Cerebellar nuclear complex (tissue), 1 donor: ENCODE measurements at regions not wholly inside any gene's neighbourhood (a gene's known extent, or its start where the extent isn't known, plus 50 kb on each side); places are given as distances from the start of the nearest gene placed in this dataset.

Experiments
- DNase-seq, 2 experiments: peaks; one replicate each; lab custom pipeline; 2025; lab: John Stamatoyannopoulos, UW

DNA sequence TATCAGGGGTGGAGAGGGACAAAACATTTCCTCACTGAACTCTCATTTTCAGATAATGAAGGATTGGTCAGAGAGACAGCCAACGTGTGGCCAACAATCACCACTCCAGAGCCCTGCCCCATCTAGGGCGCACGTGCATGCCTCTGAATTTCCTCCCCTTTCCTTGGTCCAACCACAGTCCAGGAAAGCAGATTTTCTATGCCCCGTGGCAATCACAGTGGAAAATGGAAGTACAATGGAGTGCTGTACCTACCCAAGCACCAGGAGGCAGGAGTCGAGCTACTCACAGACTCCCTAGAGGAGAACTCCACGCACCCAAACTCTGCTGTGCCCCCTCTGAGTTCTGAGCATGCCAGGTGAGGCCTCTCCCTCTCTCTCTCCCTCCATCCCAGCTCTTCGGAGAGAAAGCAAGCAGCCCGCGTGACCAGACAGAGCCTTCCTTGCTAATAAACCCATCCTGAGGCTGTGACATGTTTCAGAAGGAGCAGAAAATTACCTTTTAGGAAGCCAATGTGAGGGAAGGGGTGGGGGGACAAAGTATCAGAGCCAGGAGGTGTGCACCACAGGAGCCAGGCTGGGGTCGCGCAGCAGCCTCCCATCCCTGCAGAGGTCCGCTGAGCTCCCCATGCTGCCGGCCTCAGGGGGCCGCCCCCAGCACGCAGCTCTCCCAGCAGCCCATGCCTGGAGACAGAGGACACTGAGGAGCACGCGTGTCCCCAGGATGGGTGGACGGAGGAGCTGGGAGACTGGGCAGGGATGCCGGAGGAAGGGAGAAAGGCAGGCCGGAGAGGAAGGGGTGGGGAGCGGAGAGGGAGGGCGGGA is 73.4 kb downstream of the PITPNM2 start:
- DNase-seq: no peak

DNA sequence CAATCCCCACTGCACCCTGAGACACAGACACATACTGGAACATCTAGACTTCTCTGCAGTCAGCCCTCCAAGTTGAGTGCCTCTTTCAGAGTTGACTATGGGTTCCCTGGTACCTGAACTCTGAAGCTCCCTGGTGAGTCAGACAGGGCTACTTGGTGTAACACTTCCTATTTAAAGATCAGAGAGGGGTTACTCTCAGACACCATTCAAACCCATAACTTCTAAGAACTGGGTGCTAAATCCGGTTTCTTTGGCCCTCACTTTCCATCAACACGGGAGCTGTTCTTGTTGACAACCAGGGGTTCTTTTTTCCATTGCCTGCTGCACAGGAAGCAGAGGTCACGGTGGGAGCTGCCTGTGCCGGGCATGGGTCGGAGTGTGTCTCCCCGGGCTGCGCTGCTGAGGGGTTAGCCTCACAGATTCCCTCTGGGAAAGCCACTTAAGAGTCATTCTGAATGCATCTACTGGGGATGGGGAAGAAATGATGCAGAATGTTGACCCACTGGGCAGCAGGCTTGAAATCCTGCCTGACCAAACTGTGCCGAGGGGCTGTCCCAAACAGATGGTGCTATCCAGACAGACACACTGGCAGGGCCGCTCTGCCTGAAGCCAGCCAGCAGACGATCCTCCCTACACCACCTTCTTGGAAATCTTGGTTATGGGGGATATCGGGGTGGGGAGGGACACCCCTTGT is 74.1 kb downstream of the PITPNM2 start:
- DNase-seq: no peak

DNA sequence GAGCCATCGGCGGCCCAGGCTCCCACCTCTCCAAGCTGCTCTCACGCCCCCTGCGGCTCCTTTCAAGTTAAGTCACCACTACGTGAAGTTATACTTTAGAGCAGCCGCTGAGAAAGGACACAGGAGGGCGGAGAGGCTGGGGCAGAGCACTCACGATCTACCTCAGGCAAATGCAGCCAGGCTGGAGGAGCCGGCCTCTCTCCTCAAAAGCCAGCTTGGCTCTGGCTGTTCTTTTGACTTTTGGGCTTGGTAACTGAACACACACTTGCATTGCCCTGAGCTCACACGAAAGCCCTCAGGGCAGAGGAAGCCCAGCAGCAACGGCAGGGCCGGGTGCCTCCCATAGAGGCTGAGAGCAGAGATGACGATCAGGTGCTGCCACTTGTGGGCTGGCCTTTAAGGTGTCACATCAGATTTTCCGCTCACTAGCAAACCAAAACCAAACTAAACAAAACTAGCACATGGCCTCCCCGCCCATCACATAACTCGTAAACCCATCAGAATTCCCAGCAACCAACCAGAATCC is 75.2 kb downstream of the PITPNM2 start:
- DNase-seq: no peak

DNA sequence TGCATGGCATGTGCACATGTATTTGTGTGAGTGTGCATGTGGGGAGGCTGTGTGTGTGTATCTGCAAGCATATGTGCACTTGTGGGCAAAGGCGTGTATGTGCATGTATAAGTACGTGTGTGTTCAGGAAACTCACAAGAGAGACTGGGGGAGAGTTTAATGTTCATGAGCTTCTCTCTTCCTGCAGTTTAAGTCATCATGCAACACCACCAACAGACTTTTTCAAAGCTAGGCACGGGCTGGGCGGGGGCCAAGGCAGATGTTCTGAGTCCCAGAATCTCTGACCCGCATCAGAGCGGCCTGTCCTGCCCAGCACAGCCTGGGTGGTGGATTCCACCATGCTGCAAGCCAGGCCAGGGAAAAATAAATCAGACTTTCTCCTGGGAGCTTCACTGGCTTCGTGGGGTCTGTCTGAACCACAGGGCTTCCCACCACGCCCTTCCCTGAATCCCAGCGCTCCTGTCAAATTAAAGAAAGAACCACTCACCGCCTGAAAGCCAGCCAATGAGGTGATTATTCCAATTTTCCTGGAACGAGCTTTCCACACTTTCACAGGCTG is 75.7 kb downstream of the PITPNM2 start:
- no peak for DNase-seq

DNA sequence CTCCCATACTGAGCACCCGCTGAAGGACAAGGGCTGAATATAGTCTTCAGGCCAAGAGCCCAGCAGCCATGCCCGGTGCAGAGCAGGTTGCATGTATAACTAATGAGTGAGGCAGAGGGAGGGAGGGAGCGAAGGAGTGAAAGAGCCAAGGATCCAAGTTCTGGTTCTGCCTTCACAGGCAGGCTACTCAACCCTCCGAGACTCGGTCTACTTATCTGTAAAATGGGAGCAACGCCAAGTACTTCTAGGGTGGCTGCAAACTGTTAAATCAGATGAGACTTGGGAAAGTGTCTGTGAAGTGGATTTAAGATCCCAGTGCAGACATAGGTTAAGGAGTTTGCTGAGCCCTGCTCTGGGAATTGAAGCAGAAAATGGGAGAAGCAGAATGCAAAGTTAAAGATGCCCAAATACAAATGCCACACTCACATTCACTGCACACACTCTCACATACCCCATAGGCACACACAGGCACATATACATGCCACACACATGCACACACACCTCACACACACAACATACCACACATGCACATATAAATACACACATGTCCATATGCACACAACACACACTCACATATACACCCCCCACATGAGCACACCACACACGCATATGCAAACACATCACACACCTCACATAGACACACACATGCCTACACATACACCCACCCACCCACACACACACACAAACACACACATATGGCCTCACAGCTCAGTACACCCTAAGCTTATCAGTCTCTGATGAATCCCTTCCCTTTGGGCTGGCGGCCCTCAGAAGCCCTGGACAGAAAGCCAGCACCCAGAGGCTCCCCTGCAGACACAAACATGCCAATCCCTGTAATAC is 76.7 kb downstream of the PITPNM2 start:
- DNase-seq: no peak

DNA sequence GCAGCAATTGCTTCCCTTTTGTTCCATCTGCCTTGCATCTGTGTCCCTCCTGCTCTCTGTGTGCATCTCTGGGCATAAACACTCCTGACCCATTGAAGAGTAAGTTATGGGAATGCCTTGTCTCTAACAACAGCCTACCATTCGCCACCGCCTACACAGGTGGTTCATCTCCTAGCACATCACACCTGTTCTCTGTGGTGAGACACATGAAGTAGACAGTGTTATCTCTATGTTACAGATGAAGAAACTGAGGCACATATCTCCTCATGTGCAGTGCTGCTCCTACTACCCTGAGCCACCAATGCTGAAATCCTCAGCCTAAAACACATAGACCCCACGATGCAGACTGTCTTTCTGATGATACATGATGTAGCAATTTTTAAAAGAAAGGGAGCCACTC is 77.6 kb downstream of the PITPNM2 start:
- no peak for DNase-seq

- DNase-seq: no peak
These were observed 79.0 kb downstream of the PITPNM2 start for GRCh38 chr12:123071857-123072256.

- DNase-seq: no peak
These were observed 79.6 kb downstream of the PITPNM2 start for GRCh38 chr12:123071099-123071800.

- no peak for DNase-seq
These were observed 80.4 kb downstream of the PITPNM2 start for GRCh38 chr12:123070267-123071081.

DNA sequence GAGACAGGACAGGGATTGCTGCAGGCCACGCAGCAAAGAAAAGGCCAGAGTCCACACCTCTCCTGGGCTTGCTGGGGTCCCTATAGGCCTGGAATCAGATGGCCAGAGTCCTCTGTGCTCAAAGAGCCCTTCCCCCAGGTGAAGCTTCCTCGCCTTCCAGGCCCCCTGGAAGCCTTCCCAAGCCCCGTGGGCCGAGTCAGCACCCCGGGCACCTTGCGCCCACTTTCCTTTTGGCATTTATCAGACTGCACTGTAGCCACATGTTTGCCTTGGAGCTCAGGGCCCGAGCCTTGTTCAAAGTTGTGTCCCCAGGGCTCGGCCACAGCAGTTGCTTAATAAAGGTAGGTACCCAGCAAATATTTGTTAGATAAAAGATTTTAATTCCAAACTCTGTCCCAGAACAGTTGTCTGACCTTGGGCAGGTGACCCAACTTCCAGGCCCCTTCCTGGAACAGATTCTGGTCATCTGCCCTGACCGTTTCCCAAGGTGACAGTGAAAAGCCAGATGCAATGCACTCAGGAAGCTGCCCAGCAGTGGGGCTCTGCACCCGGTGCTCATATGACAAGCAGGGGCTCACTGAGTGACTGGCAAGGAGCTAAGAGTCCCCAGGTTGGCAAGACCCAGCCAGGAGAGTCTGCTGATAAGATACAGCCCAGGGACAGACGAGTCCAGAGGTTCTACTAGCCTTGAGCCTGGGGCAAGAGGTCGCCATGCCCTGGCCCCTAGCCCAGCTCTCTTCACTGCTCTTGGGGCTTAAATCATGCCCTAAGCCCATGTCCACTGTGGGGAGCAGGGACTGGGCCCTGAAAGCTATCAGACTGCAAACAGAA is 81.2 kb downstream of the PITPNM2 start:
- no peak for DNase-seq

GRCh38 chr12:123067654-123068053 is 83.2 kb downstream of the PITPNM2 start:
- peak; percentile 32 for DNase-seq

GRCh38 chr12:123066384-123066710 is 84.5 kb downstream of the PITPNM2 start:
- no peak for DNase-seq

DNA sequence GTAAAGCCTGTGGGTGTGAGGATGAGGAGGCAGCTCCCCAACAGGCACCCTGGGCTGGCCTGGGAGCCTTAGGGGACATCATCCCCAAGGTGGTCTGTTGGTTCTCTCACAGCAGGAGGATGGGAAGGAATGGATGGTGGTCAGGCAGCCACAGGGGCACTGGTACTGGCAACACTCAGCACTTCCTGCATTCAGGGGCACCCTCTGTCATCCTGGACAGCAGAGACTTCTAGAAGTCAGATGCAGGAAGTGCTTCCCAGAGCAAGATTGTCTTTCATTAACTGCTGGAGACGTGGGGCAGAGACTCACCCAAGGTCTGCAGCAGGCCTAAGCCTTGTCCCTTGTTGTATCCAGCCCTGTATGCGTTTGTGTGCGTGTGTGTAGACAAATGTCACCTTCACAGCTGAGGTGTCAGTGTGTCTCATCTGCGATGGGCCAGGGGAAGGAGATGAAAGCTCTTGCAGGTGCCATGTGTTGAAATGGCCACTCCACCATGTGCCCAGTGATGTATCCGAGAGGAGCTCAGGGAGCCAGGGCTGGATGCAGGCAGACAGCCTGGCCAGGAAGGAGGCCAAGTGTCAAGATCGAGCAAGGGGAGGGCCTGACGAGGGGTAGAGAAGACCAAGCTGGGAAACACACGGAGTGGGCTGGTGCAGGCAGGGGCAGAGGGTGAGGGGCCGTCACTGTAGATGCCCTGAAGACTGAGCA is 85.1 kb downstream of the PITPNM2 start:
- DNase-seq: no peak

DNA sequence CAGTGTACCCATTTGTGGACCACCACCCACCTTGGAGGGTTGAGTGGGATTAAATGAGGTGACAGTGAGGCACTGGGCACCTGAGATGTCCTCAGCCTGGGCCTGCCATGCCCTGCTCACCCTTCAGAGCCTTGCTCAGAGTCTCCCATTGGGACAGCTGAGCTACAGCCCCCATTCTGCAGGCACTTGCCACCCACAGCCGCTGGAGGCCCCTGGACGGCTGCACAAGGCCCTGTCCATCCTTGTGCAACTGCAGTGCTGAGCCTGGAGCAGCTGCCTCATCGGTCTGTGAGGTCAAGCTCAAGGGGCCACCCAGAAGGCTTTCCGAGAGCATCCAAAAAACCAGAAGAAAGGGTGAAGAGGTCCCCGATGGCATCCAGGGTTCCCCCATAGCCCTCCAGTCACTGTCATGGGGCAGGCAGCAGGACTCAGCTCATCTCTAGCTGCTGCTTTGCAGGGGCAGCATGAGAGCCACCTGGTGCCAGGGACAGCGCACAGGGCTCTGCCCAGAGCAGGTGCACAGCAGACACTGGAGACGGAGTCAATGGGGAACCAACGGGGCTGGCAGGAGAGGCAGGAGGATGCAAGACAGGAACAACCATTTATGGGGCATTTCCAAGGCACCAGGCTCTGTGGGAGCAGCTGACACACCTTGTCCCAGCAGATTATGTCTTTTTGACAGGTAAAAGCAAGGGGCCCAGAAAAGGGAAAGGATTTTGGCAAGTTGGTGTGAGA is 84.6 kb downstream of the ARL6IP4 start:
- peak; percentile 77 to 86 for DNase-seq

DNA sequence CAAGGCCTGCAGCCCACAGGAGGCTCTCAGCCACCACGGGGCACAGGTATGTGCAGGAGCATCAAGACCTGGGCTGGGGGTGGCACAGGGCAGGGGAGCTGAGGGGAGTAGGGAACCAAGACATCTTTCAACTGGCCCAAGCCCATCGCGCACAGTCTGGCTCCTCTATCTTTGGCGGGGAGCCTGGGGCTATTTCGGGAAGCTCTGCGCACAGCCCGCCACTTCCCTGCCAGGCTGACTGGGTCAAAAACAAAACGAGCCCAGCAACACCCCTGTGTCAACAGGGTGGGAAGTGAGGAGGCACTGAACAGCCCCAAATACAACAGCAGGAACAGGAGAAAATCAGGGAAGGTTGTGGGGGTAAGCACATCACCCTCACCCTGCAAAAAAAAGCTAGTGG is 83.9 kb downstream of the ARL6IP4 start:
- peak; percentile 70 to 92 for DNase-seq

GRCh38 chr12:123063535-123063934 is 83.1 kb downstream of the ARL6IP4 start:
- no peak for DNase-seq

DNA sequence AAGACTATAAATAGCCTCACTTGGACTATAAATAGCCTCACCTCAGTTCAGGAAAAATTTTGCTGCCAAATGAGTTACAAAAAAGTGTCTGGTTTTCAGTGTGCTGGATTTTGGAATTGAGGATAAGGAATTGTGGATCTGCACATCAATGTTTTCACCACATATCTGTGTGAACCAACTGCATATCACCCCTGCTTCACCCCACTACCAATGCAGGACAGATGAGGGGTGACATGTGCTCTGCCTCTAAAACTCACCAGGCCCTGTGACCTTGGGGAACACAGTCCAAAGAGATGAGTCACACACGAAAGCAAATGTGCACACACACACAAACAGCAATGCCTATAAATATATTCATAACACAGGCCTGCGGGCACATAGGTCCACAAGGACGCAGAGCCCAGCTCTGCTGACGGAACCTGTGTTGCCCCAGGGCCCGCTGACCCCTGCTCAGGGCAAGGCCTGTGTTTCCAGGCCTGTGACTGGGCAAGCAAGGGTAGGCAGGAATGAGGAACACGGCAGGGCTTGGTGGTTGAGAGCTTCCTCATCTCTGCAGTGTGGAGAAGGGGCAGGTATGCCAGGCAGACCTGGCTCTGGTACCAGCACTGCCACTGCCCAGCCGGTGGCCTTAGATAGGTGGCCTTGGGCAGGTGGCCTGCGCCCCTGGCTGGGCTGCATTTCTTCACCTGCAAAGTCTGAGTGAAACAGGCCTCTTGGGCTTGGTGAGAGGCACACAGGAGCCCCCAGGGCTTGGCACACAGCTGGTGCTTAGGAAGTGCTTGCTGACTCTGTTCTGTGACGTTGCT is 82.4 kb downstream of the ARL6IP4 start:
- DNase-seq: no peak
